ENCODE measurements at regions not wholly inside any gene's neighbourhood (a gene's known extent, or its start where the extent isn't known, plus 50 kb on each side); places are given as distances from the start of the nearest gene placed in this dataset.

- DNase-seq (ENCODE audit: low spot score), result no peak
Observed at GRCh38 chr16:51592535-51593300, 441.6 kb upstream of the SALL1 start.

DNA sequence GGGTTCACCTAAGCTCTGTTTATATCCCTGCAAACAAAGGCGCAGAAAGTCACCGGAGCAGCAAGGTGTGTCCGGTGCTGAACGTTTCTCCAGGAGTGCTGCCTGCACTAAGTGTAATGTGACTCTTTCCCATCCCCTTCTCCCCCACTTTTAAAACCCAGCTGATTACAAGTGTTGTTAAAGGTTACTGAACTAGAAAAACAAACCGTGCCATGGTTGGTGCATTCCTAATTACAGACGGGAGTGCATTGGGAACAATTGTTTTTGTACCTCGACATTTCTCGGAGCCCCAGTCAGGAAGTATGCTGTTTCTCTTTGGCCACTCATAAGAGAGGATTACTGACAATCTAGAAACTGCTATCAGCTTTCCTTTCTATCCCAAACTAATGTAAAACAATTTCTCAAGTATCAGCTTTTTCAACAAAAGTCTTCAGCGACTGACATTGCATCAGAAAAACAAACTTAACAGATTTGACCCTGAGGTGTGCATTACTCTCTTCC, 441.0 kb upstream of the SALL1 start:
- DNase-seq (ENCODE audit: low spot score), result no peak

DNA sequence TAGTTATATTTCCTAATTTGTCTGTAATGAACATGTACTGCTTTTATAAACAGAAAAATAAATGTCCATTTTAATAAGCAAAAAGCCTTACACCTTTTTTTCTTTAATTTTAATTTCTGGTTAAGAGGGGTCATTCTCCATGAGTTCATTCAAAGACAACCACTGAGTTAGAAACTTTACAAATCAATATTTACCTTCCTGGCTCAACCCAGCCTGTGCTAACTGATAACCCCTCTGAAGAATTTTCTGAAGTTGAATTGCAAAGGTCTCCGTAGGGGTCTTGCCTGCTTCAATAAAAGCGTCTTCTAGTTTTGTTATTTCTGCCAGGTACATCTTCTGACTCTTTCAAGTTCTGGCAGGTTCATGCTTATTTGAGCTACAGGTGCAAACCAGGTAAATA, 440.4 kb upstream of the SALL1 start:
- DNase-seq (ENCODE audit: low spot score), result no peak

- DNase-seq (ENCODE audit: low spot score), result no peak
Observed at GRCh38 chr16:51579652-51580360, 428.7 kb upstream of the SALL1 start.

DNA sequence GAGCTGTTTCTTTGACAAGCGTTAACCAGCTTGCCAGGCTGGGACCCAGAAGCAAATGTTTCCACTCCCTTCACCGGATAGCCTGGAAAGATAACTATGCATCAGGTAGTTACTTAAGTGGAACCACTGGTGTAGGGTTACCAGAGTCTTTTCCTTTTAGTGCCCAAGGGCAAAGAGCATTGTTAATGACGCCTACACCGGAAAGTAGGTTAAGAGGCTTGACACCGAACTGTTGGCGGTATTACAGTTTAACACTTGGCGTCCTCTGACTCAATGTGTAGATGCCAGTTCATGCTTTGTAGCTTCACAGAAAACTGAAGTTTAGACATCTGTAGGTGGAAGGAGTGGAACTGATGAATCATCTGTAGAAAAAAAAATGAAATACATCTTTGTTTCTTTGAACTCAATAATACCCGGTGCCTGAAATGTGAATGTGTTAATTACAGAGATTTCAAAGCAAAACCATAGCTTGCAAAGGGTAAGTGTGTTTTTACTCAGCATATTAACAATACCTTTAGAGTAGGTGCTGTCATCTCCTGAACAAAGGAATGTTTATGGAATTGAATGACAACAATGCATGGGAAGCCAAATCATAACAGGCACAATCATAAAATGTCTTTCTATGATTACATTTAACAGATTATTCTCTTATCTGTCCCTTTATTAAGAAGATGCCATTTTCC, 426.7 kb upstream of the SALL1 start:
- DNase-seq (ENCODE audit: low spot score), result no peak

DNA sequence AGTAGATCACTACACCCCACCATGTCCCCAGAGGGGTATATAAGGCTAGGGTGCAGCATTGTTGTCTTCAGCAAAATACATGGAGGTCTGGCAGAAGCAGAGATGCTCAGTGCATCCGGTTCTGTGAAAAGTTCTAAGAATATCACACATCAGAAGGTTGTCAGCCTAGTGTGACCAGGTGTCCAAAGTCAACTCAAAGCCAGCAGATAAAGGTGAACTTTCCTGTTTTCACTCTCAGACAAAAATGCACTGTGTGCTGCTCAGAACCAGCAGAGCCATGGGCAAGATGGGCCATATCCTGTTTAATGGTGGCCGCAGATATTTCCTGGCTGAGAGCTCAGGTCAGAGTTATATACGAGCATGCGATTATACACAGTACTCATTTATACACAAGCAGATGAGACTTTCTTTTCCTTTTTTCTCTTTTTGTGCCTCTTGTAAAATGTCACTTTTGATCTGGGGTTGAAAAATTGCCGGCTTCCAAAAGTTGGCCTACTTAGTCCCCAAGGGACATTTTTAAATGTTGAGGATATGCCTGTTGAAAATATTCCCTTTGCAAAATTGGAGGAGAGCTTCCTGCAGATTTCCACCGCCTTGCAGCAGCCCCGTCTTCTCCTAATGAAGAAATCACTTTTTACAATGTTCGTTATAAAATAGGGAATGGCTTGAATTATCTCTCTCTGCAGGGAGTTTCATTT, 425.6 kb upstream of the SALL1 start:
- no peak for DNase-seq (ENCODE audit: low spot score)

DNA sequence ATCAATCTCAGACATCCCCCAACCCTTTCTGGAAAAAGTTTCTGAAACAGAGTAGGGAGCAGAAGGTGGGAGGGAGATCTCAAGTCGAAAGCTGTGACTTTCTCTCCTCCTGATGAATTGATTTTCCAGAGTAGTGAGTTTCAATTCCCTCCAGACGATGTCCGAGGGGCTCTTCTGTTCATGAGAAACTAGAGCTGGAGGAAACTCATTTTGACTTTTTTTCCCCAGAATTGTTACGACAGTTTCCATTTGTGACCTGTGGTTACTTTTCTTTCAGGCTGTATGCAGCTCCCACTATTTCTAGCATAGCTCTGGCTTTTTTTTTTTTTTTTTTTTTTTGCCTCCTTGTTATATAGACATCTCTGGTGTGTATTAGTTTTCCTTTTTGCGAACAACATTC, 422.1 kb upstream of the SALL1 start:
- DNase-seq (ENCODE audit: low spot score), result peak; percentile 22

GRCh38 chr16:51569203-51569931, 418.3 kb upstream of the SALL1 start:
- peak; percentile 57 for DNase-seq (ENCODE audit: low spot score)

GRCh38 chr16:51567911-51568310, 416.8 kb upstream of the SALL1 start:
- DNase-seq (ENCODE audit: low spot score), result no peak

DNA sequence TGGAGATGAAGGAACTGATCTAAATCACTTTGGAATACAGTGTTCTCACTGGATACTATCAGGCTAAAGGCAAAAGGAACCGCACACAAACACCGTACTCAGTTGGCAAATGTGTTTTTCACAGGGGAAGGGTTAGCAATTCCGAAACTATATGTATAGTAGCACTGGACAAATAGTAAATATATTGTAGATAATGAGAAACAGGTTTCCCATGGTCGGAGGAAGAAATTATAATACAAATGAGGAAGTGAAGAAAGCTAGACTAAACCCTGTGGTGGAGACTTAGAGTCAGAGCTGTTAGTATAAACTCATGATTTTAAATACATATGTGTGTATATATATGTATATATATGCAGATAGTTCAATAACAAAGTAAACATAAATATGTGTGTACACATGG, 414.1 kb upstream of the SALL1 start:
- DNase-seq (ENCODE audit: low spot score), result peak; percentile 23

GRCh38 chr16:51562891-51563290, 411.8 kb upstream of the SALL1 start:
- no peak for DNase-seq (ENCODE audit: low spot score)

- no peak for DNase-seq (ENCODE audit: low spot score)
Observed at GRCh38 chr16:51559901-51560300, 408.8 kb upstream of the SALL1 start.

GRCh38 chr16:51557670-51558069, 406.6 kb upstream of the SALL1 start:
- no peak for DNase-seq (ENCODE audit: low spot score)

DNA sequence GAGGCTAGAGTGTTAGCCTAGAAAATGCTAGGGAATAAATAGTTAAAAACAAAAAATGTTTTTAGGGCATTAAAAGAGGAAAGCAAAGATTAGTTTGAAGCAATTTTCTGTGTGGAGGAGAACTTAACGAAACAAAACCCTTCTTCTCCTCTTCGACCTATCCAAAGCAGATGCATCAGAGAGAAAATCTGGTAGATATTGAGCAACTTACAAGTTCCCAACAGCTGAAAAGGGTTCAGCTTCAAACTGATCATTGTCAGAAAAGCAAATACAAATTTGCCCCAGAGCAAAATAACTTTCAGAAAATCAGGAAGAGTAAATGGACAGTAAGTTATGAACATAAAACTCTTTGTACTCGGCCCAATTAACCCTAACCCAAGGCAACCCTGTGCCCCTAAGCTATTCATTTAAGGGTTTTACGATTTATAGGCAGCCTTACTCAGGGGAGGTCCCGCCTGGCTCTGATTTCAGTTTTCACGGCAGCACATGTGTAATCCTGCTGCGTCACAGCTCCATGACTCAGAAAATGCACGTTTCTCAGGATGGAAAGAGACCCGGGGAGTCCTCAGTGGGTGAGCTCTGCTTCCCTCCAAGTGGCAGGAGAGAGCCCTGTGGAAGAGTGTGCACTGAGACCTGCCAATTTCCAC, 405.7 kb upstream of the SALL1 start:
- no peak for DNase-seq (ENCODE audit: low spot score)

GRCh38 chr16:51553910-51554309, 402.8 kb upstream of the SALL1 start:
- DNase-seq (ENCODE audit: low spot score), result no peak

DNA sequence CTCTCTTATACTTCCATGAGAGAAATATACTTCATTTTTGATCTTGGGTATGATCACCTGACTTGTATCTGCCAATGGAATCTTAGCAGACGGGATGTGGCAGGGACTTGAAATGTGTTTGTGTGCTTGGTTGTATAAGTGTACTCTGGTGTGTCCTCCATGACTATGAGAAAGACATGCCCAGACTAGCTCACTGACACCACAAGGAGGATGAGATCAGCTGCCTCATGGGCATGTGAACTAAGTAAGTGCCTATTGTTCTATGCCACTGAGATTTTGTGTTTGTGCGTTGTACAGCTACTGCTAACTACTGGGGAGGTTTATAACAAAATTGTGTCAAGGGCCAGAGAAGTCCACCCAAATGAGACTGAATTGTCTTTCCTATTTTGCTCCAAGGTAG, 402.2 kb upstream of the SALL1 start:
- DNase-seq (ENCODE audit: low spot score), result no peak

DNA sequence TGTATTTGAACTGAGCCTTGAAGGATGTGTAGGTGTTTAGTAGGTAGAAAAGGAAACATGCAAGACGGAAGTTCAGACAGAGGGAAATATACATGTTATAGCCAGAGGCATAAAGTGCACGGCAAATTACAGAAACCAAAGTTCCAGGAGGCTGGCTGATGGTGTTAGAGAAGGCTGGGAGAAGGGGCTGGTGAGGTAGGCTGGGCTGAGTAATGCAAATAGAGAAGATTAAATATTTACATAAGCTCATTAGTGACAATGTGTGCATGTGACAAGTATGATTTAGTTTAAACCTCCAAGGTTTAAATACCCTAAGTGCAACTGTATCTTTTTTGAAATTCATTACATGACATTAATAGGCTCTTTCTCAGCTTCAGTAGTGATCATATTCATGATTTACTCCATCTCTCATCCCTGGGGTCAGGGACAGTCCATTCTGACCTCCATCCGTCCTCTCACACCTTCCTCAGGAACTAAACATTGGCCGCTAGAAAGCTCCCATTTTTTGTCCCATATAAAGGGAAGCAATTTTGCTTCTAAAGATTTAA, 399.8 kb upstream of the SALL1 start:
- no peak for DNase-seq (ENCODE audit: low spot score)

GRCh38 chr16:51549836-51550235, 398.8 kb upstream of the SALL1 start:
- DNase-seq (ENCODE audit: low spot score), result no peak

- no peak for DNase-seq (ENCODE audit: low spot score)
Observed at GRCh38 chr16:51545951-51546350, 394.9 kb upstream of the SALL1 start.

DNA sequence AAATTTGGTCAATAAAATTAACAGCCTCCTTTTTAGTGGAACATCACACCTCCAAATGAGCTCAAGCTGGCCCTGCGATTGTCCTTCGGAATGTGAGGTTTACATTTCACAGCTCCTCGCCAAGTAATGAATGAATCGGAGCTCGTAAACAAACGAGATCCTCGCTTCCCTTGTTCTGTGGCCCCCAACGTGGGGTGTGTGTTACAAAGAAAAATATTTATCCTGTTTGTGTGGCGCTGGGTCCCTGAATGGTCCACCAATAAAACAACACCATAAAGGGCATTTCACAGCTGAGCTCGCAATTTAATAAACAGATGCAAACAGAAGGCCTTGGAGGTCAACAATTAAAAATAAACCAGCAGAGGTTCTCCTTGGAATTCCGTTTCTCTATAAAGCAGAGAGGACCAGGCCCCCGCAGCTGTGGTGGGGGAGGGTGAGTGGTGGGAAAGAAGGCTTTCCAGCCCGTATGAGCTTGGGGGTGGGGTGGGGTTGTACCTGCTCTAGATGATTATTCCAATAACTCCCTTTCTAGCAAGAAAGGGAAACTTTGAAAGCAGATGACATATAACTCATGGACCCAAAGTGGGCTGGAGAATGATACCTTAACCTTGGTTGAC, 393.9 kb upstream of the SALL1 start:
- no peak for DNase-seq (ENCODE audit: low spot score)
